Esophagus squamous epithelium (tissue), 5 donors: ENCODE measurements at regions not wholly inside any gene's neighbourhood (a gene's known extent, or its start where the extent isn't known, plus 50 kb on each side); places are given as distances from the start of the nearest gene placed in this dataset.

Experiments
- DNase-seq: peaks from one replicate; lab custom pipeline; 2025; lab: John Stamatoyannopoulos, UW
- H3K27ac ChIP-seq, 4 donors: fragments of 200-600 bp; sonication (generic); one replicate each; pipeline ENCODE4 v1.5.1; 2016 to 2019; ENCODE audit warnings: mild to moderate bottlenecking in 1 of 4
- H3K27me3 ChIP-seq, 4 donors: fragments of 200-600 bp; sonication (generic); 1 replicate in 3 of 4; 2 replicates in 1 of 4; pipeline versions ENCODE4 v1.5.1 to v1.6.0; 2017 to 2021; ENCODE audit warnings: antibody characterized with exemption in 1 of 4
- H3K36me3 ChIP-seq, 3 donors: fragments of 200-600 bp; sonication (generic); one replicate each; pipeline ENCODE4 v1.5.1; 2016 to 2019
- H3K4me1 ChIP-seq, 3 donors: fragments of 200-600 bp; sonication (generic); one replicate each; pipeline ENCODE4 v1.5.1; 2017 to 2019
- H3K4me3 ChIP-seq, 4 donors: fragments of 200-600 bp; sonication (generic); 1 replicate in 3 of 4; 2 replicates in 1 of 4; pipeline ENCODE4 v1.5.1; 2016 to 2019; ENCODE audit warnings: mild to moderate bottlenecking in 2 of 4, moderate library complexity in 1 of 4
- H3K9me3 ChIP-seq, 3 donors: fragments of 200-600 bp; sonication (generic); one replicate each; pipeline ENCODE4 v1.5.1; 2016 to 2019
- POLR2A ChIP-seq, 4 donors: fragments of 450-650 bp; IDR thresholded peaks; one replicate each; pipeline ENCODE4 v1.6.1; 2017; ENCODE audit warnings: antibody characterized with exemption in 4 of 4, mild to moderate bottlenecking in 4 of 4, moderate library complexity in 3 of 4
- whole genome bisulfite sequencing, 2 donors: methylation state at CpG; one replicate each; pipeline ENCODE4 v1.1.5; 2018; 5-methylcytosine and 5-hydroxymethylcytosine counted together
- intact Hi-C: fragments of 100-400 bp; cut with DNase I; formaldehyde crosslinking; loops from one replicate; pipeline ENCODE4 v1.15.0; 2022
- TF ChIP-seq, protein P1 (sequence below), 6 experiments: fragments of 450-650 bp in 4 of 6; fragments of 200-600 bp in 2 of 6; sonication (generic) in 2 of 6; IDR thresholded peaks; one replicate each; pipeline ENCODE4 v1.5.1; 2016 to 2019; ENCODE audit warnings: antibody characterized with exemption in 6 of 6, mild to moderate bottlenecking in 4 of 6, moderate library complexity in 4 of 6
- donor health status: DM: yes; HTN: yes; CAD: no.

DNA sequence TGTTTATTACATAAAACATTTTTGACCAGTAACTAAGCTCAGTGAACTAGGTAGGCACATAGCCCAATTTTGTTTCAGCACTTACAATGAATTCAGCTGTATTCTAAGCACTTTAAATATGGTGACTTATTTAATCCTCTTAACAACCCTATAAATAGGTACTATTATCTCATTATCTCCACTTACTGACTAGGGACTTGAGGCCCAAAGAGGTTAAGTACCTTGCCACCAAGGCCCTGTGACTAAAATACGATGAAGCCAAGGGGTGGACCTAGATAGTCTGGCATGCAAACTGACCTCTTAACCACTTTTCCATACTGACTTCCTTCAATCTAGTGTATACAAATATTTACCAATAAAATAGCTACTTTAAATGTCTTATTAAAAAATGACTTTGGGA, 266.4 kb downstream of the ZNF608 start:
- intact Hi-C loops, result no loop called here
- Histone ChIP-seq H3K27ac (no peak overlapping the region), H3K9me3 (no peaks in the 10 kb centered on the region), H3K36me3 (no peaks in the 10 kb centered on the region), H3K27me3 (no peaks in the 10 kb centered on the region), H3K4me3 (no peak overlapping the region), H3K4me1 (no peaks in the 10 kb centered on the region)
- no peak for DNase-seq
- TF ChIP-seq POLR2A (IDR thresholded peaks at IDR 0.05), result no peak
- TF ChIP-seq, protein P1, sequence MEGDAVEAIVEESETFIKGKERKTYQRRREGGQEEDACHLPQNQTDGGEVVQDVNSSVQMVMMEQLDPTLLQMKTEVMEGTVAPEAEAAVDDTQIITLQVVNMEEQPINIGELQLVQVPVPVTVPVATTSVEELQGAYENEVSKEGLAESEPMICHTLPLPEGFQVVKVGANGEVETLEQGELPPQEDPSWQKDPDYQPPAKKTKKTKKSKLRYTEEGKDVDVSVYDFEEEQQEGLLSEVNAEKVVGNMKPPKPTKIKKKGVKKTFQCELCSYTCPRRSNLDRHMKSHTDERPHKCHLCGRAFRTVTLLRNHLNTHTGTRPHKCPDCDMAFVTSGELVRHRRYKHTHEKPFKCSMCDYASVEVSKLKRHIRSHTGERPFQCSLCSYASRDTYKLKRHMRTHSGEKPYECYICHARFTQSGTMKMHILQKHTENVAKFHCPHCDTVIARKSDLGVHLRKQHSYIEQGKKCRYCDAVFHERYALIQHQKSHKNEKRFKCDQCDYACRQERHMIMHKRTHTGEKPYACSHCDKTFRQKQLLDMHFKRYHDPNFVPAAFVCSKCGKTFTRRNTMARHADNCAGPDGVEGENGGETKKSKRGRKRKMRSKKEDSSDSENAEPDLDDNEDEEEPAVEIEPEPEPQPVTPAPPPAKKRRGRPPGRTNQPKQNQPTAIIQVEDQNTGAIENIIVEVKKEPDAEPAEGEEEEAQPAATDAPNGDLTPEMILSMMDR (IDR thresholded peaks at IDR 0.05), result no peak
- 86 to 100% methylated on average over 1 of the region's 1 CpG for WGBS, 2 donors

DNA sequence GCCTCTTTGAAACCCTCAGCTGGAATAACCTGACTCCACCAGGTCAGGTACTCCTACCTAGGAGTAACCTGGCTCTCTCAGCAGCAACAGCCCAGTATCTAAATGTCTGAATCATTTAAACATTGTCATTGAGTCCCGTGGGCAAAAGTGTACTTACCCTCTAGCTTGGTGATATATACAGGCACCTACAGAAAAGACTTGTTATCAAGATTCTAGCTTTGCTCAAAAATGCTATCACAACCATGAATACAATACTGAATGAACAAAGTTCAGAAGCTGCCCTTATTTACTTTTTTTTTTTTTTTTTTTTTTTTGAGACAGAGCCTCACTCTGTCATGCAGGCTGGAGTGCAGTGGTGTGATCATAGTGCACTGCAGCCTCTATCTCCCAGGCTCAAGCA, 268.2 kb downstream of the ZNF608 start:
- TF ChIP-seq, protein P1 (IDR thresholded peaks at IDR 0.05), result no peak
- TF ChIP-seq POLR2A (IDR thresholded peaks at IDR 0.05), result no peak
- no peak for DNase-seq
- H3K9me3 ChIP-seq, result no peaks in the 10 kb centered on the region
- H3K4me3 ChIP-seq, result no peak overlapping the region
- no peak overlapping the region for H3K27ac ChIP-seq
- no peaks in the 10 kb centered on the region for H3K36me3 ChIP-seq
- 79 to 95% methylated on average over 1 of the region's 1 CpG for WGBS, 2 donors
- no peaks in the 10 kb centered on the region for H3K4me1 ChIP-seq
- no peaks in the 10 kb centered on the region for H3K27me3 ChIP-seq
- intact Hi-C loops, result no loop called here

GRCh38 chr5:124477577-124477976, 268.9 kb downstream of the ZNF608 start:
- intact Hi-C loops, result no loop called here
- H3K9me3 ChIP-seq, result no peaks in the 10 kb centered on the region
- 36 to 59% methylated on average over 2 of the region's 2 CpGs for WGBS, 2 donors

GRCh38 chr5:124477062-124477461, 269.4 kb downstream of the ZNF608 start:
- Histone ChIP-seq H3K9me3 (no peaks in the 10 kb centered on the region), H3K36me3 (no peaks in the 10 kb centered on the region), H3K4me1 (no peaks in the 10 kb centered on the region), H3K27ac (no peak overlapping the region), H3K27me3 (no peaks in the 10 kb centered on the region), H3K4me3 (no peak overlapping the region)
- intact Hi-C loops, result no loop called here
- WGBS, 2 donors, result 80 to 89% methylated on average over 1 of the region's 1 CpG
- no peak for TF ChIP-seq POLR2A (IDR thresholded peaks at IDR 0.05)
- TF ChIP-seq, protein P1 (IDR thresholded peaks at IDR 0.05), result no peak
- DNase-seq, result no peak

More at GRCh38 chr5:124477577-124477976, 268.9 kb downstream of the ZNF608 start:
- no peaks in the 10 kb centered on the region for H3K4me1 ChIP-seq
- DNase-seq, result no peak
- no peaks in the 10 kb centered on the region for H3K36me3 ChIP-seq
- H3K4me3 ChIP-seq, result no peak overlapping the region
- no peak overlapping the region for H3K27ac ChIP-seq
- no peaks in the 10 kb centered on the region for H3K27me3 ChIP-seq
- TF ChIP-seq, protein P1 (IDR thresholded peaks at IDR 0.05), result no peak
- no peak for TF ChIP-seq POLR2A (IDR thresholded peaks at IDR 0.05)

GRCh38 chr5:124474528-124475215, 271.8 kb downstream of the ZNF608 start:
- H3K4me1 ChIP-seq, result no peaks in the 10 kb centered on the region

More at GRCh38 chr5:124474528-124475215, 271.8 kb downstream of the ZNF608 start:
- H3K4me3 ChIP-seq, result no peak overlapping the region
- WGBS, 2 donors, result 75 to 79% methylated on average over 3 of the region's 3 CpGs
- TF ChIP-seq, protein P1 (IDR thresholded peaks at IDR 0.05), result no peak
- TF ChIP-seq POLR2A (IDR thresholded peaks at IDR 0.05), result no peak
- no peak overlapping the region for H3K27ac ChIP-seq
- intact Hi-C loops, result no loop called here
- H3K27me3 ChIP-seq, result no peaks in the 10 kb centered on the region
- no peaks in the 10 kb centered on the region for H3K9me3 ChIP-seq
- H3K36me3 ChIP-seq, result no peaks in the 10 kb centered on the region
- DNase-seq, result no peak
